GM18499 (cell line): ENCODE measurements at regions not wholly inside any gene's neighbourhood (a gene's known extent, or its start where the extent isn't known, plus 50 kb on each side); places are given as distances from the start of the nearest gene placed in this dataset.

ENCODE experiments used
- ATAC-seq: cut with Tn5 transposase; IDR thresholded peaks from one replicate; pipeline ENCODE4 v1.9.1; 2021; ENCODE audit warnings: moderate number of reproducible peaks; ENCODE audit not compliant: insufficient read depth, unreplicated experiment

DNA sequence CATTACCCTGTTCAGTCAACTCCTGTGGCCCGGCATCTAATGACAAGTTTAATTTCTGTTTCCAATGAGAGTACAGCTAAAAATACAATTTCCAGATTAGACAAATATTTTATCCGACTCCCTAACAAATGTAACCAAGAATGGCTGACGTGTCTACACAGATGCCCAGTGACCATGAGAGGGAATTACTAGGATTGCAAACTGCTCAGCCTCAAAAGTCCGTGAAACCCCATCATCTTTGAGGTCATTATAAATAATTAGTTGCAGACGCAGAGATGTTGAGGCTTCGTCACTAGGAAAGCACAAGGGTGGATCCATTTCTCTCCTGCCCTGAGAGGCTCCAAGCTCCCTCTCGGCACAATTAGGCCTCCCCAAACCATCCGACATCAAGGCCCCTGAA is 104.1 kb upstream of the ZNF507 start:
- no peak for ATAC-seq

DNA sequence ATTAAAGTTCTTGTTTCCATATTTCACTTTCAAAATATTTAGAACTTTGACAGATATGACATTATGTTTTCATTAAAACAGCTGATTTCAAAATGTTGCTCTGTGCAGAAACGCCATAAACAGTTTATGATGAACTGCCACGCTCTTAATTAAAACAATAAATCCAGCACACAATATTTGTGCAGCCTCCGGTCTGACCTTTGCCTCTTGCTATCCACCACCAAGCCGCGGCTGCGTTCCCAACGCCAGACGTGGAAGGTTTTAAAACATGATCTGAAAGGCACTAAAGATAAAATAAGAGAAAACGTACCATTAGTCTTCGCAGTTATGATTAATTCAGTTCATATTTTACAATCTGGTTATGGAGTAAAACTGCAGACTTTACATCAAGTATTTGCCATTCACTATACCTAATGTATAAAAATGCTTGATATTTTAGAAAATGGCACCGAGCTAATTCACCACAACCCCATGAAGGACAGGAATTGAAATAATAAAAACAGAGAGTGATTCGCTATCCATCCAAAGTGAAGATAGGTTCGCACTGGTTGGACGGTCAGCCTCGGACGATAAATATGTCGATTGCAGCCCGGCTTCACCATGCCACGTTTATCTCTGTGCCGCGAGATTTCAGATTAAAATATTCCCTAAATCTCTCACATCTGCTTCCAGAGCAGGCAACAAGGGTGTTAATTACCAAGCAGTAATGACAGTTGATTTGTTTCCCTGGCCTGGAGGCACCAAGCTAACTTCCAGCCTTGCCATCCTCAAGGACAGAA is 103.3 kb upstream of the ZNF507 start:
- ATAC-seq, result no peak

DNA sequence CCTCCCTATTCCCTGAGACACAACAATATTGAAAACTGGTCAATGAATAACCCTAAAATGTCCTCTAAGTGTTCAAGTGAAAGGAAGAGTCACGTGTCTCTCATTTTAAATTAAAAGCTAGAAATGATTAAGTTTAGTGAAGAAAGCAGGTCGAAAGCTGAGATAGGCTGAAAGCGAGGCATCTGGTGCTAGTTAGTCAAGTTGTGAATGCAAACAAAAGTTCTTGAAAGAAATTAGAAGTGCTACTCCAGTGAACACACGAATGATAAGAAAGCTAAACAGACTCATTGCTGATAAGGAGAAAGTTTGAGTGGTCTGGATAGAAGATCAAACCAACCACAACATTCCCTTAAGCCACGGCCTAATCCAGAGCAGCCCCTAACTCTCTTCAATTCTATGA is 99.4 kb upstream of the ZNF507 start:
- no peak for ATAC-seq

DNA sequence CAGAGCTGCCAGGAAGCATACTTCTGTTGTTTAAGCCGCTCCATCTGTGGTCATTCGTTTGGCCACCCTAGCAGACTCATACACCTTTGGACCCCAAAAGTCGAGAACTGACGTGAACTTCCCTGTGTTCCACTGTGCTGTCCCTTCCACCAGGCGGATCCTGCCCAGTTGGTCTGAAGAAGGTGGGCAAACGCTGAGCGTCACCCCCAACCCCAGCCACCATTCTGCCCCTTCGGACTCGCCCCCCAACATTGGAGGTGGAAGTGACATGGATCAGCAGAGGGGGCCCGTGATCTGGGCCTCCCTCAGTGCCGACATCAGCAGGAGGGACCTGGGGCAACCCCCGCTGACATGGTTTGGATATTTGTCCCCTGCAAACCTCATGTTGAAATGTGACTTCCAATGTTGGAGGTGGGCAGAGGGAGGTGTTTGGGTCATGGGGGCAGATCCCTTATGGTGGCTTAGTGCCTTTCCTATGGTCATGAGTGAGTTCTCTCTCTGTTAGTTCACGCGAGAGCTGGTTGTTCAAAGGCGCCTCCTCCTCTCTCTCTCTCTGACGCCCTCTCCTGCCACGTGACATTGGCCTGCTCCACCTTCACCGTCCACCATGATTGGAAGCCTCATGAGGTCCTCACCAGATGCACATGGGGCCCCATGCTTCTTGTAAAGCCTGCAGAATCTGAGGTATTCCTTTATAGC is 93.6 kb upstream of the ZNF507 start:
- no peak for ATAC-seq

DNA sequence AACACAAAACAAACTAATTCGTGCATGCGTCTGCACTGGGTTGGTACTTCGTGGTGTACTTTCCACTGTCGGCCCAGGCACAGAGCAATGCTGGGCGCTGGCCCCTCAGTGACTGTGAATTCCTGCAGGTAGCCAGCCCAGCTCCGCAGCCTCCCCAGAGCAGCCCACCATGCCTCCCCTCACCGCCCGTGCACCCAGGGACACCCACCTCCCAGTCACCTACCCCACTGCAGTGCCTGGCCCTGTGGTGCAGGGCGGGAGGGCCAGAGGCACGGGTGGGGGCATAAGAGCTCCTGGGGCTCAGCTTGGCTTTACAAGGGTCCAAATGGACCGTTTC is 93.1 kb upstream of the ZNF507 start:
- ATAC-seq, result no peak

DNA sequence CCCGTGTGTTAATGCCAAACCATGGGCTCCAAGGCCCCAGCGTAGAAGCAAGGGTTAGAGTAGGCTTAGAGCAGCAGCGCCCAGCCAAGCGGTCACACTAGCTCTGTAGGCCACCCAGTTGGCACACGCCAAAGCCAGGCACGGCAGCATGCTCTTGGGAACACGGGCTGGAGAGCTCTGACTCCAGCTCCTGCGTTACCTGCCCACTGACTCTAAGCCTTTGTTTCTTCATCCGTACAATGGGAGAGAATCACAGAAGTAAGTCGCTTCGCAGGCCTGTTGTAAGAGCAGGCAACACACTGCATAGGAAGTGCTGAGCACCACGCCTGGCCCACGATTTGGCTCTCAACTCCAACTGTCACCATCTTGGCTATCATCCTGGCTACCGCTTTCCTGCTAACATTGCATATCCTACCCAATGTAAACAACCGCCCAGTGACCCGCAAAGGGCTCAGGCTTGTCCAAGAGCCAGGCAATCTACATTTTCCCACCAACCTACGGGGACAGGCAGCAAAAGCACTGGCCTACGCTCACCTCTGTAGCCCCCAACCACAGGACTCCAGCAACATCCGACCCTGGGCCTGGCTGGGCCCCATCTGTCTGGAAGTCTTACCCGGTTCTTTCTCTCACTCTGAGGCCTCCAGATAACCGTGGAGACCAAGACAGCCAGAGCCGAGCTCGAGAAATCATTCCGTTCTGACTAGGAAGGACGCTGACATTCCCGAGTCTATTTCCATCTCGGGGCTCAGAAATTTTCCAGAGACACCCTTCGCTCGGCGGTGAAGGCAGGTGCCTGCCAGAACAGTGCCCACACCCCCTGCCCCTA is 91.5 kb upstream of the ZNF507 start:
- no peak for ATAC-seq

DNA sequence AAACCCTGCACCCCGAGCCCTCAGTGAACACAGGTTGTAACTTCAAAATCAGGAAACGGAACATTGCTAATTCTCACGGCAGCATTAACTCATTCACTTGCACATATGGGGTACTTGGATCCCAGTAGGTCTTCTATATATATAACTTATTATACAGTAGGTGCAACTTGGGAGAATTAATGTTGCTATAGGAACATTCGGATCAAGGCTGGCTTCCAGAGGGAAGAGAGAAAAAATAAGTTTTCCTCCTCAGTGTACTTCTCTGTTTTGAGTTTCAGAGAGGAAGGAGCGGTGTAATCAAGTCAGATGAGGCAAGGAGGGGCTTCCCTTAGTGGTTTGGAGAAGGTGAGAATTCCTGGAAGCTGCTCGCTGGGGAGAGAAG is 90.9 kb upstream of the ZNF507 start:
- no peak for ATAC-seq

DNA sequence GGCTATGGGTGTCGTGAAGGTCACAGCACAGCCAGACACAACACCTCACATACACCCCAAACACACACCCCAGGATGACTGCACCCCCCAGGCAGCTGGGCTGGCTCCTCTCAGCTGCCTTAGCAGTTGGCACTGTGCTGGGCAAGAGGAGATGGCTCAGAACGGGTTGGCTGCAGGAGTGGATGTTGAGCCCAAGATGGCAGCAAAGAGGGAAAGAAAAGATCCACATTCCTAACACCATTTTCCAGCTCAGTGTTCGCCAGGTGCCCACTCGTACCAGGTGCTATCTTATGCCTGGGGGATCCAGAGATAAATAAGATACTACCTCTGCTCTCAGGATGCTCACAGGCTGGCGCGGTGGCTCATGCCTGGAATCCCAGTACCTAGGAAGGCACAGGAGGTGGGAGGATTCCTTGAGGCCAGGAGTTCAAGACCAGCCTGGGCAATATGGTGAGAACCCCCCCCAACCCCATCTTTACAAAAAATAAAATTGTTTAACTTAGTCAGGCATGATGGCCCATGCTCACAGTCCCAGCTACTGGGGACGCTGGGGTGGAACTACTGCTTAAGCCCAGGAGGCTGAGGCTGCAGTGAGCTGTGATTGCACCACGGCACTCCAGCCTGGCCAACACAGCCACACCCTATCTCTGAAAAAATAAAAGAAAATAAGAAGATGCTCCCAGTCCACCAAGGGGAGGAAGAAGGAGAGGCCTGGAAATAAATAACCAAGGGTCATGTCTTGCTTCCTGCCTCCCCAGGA is 89.7 kb upstream of the ZNF507 start:
- no peak for ATAC-seq

DNA sequence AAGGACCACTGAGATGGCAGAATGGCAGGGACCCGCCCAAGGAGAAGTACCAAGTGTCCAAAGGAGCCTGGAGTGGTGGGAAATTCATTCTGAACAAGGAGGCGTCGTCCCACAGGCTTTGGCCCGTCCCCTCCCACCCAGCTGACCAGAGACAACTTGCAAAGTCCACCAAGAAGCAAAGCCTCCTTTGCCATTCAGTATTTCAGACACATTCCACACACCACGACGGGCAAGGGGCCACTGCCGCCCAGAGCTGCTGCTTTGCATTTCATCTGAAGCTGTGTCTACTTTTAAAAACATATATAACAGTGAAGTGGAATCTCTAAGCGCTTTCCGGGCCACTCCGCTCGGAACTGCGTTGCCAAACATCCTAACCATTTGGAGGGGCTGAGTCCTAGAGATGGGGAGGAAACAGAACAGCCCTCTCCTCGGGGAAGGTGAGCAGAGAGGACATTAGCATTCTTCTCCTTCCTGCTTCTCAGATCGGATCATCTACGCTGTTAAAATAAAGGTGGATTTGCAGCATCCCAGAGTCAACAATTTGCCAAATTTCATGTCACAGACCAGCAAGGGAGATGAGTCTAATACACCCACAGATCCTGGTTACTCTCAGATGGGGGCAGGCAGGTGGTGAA is 89.0 kb upstream of the ZNF507 start:
- ATAC-seq, result no peak

DNA sequence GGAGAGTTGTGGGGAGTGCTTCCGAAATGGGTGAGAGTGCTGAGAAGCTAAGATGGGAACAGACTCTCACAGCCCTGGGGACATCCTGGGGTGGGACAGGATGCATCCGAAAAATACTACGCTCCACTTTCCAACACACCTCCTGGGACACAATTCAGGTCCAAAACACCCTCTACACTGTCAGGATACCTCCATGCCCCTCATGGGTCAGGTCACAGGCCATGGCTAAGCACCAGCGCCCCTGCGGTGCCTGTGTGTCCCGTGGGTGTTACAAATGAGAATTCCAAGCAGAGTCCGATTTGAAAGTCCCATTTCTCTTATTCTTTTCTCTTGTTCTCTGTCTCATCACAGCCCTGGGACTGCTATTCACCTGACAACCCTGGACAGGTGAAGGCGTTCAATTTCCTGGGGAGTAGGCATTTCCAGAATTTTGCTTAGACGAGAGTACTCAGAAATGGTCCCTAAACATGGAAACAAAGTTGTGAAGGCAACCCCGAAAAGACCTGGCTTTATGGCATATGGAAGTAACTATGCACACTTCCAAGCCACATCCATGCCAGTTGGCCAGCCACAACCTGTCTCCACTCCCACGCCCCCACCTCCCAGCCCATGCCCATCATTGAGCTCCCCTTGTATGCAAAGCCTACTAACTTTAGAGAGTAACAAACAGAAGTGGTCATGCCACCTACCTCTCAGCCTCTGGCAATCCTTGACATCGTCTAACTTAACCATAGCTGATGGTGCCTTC is 87.9 kb upstream of the ZNF507 start:
- ATAC-seq, result no peak

DNA sequence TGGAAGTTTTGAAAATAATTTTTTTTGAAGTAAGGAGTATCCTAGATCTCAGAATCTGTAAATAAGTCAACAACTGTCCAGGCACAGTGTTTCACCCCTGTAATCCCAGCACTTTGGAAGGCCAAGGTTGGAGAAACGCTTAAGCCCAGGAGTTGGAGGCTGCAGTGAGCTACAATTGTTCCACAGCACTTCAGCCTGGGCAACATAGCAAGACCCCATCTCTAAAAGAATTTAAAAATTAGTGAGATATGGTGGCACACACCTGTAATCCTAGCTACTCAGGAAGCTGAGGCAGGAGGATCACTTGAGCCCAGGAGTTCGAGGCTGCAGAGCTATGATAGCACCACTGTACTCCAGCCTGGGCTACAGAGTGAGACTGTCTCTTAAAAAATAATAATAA is 87.2 kb upstream of the ZNF507 start:
- no peak for ATAC-seq

DNA sequence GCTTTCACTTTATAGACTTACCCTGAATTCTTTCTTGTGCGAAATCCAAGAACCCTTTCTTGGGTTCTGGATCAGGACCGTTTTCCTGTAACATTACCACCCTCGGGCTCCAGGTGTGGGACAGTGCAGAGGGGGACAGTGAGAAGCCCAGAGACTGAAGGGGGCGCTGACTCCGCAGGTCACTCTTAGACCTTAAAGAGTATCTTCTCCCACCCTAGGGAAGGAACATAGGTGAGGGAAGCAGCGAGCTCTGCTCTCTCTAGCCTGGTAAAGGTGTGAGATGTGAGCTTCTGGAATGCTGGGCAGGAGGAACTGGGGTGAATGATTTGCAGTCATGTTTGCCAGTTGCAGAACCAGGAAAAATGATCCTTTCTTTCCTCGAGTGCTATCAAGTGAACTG is 80.8 kb upstream of the ZNF507 start:
- ATAC-seq, result no peak

DNA sequence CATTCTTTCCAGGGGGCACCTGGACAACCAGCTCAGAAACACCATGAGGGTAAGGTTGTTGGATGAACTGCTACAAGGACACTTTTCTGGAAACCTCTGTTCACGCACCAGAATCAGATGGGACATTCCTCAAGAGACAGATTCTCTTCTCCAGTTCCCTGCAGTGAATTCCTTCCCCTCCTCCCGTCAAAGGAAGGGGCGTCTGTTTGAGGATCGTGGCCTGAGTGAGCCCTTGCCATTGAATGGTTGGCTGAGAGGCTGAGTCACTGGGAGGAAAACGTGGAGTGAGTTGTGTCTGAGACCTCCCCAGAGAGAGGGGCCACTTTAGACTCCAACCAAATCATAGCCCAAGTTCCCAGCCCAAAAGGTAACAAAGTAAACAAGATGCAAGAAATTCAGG is 79.4 kb upstream of the ZNF507 start:
- no peak for ATAC-seq

DNA sequence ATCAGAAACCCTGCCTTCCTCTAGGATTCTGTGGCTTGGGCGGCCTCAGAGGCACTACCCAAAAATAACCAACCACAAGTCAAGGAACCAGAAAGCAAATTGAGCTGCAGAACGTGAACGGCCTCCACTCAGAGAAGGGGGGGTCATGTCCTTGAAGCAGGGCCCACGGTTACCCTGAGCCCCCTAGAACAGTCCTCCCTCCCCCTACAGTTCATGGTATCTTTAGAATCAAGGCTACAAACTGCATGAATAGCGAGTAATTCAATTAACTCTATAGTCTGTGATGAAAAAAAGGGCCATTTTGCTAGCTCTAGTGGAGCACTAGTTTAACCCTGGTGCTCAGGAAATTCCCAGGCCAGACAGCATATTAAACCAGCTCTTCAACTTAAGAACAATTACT is 79.0 kb upstream of the ZNF507 start:
- no peak for ATAC-seq

DNA sequence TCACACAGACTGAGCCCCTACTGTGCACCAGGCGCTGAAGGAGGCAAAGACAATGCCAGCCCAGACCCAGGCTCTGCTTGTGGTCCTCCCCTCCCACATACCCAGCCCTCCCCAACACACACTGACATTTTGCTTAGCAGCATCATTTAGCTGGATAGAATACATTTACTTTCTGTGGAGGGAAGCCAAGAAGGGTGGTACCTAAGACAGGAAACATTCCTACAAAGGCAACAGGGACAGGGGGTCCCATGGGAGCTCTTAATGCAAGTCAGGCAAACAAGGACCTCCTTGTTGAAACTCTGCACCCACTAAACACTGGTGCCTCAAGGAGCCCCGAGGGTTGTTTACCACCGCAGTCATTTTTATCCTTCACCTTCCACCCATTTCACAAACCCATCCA is 77.0 kb upstream of the ZNF507 start:
- ATAC-seq, result no peak

DNA sequence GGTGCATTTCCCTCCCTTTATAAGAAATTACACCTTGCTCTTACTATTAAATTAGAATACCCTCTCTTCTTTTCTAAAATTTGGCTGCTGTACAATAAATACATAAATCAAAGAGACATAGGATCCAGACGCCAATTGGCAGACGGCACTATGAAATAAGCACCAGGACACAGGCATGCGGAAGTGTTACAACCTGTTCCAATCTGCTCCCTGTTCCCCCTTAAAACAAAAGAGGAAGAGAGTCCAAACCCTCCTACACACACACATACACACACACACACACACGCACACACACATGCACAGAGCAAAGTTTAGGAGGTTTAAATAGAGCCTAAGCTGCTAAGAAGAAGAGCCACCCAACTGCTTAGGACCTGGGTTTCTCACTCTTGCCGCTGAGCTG is 75.6 kb upstream of the ZNF507 start:
- no peak for ATAC-seq

DNA sequence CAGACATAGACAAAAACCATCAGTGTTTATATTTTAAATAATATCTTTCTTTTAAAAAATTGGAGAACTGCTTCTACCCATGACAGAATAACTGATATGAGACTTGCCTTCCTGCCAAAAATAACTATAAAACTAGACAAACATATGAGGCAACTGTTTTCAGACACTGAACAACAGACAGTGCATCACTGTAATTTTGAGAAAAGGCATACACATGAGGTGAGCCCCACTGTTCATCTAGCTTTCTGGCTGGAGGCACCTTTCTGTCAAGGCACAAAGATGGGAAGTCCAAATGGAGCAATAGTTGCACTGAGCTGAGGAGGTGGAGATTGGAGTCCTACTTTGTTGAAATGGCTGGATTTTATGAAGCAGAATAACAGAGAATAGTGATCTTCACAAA is 71.9 kb upstream of the ZNF507 start:
- ATAC-seq, result no peak

DNA sequence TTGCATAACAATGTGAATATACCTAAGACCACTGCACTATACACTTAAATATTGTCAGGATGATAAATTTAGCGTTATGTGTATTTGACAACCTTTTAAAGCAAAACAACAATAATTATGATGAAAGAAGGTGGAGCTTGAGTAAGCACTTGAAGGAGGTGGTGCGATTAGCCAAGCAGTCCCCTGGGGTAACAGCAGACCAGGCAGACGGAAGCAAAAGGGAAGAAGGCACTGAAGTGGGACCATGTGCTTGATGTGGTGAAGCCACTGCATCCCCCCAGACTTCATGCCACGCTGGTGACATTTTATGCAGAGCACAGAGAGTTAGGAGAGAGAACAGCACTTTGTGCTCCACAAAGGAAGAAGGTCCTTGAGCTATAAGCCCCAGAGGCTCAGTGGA is 58.3 kb upstream of the ZNF507 start:
- no peak for ATAC-seq

DNA sequence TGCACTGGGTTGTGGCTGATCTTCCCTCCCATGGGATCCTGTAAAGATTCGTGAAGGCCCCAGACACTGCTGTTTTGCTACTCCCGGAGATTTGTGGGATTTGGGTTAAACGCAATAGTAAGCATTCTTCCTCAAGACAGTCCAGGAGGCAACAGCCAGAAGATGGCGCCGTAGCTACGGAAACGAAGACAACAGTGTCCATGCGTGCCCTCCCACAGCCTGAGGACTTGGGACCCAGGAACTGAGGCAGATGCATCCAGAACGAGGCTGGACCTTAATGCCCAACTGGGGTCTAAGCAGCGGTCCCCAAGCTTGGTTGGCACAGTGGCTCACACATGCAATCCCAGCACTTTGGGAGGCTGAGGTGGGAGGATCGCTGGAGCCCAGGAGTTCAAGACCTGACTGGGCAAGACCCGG is 57.6 kb upstream of the ZNF507 start:
- no peak for ATAC-seq
